Endothelial cell (in vitro differentiated cells): ENCODE measurements at regions not wholly inside any gene's neighbourhood (a gene's known extent, or its start where the extent isn't known, plus 50 kb on each side); places are given as distances from the start of the nearest gene placed in this dataset.

Source experiments
- DNase-seq: peaks from one replicate; pipeline ENCODE4 v3.0.0; 2021; ENCODE audit warnings: low spot score
- H3K27ac Mint-ChIP-seq: one replicate; pipeline ENCODE4 v1.8.0; 2021; ENCODE audit warnings: mixed read lengths, inconsistent platforms; ENCODE audit not compliant: unreplicated experiment
- H3K27me3 Mint-ChIP-seq: one replicate; pipeline ENCODE4 v1.8.0; 2021; ENCODE audit warnings: mild to moderate bottlenecking, moderate library complexity, mixed read lengths, inconsistent platforms; ENCODE audit not compliant: unreplicated experiment
- H3K36me3 Mint-ChIP-seq: one replicate; pipeline ENCODE4 v1.8.0; 2021; ENCODE audit warnings: mild to moderate bottlenecking, low read depth, mixed read lengths, inconsistent platforms; ENCODE audit not compliant: unreplicated experiment
- H3K4me1 Mint-ChIP-seq: one replicate; pipeline ENCODE4 v1.8.0; 2021; ENCODE audit warnings: mild to moderate bottlenecking, mixed read lengths, inconsistent platforms; ENCODE audit not compliant: unreplicated experiment
- H3K4me3 Mint-ChIP-seq: one replicate; pipeline ENCODE4 v1.8.0; 2021; ENCODE audit warnings: mild to moderate bottlenecking, mixed read lengths, inconsistent platforms; ENCODE audit not compliant: unreplicated experiment
- H3K9me3 Mint-ChIP-seq: one replicate; pipeline ENCODE4 v1.8.0; 2021; ENCODE audit warnings: mixed read lengths, inconsistent platforms; ENCODE audit not compliant: unreplicated experiment
- CTCF ChIP-seq: fragments of 200-600 bp; sonication (generic); IDR thresholded peaks from one replicate; pipeline ENCODE4 v1.5.0; 2021; ENCODE audit warnings: antibody characterized with exemption; ENCODE audit not compliant: unreplicated experiment

- Mint-ChIP-seq H3K27me3 (no peaks in the 10 kb centered on the region), H3K27ac (no peak overlapping the region), H3K4me1 (no peaks in the 10 kb centered on the region), H3K9me3 (no peaks in the 10 kb centered on the region), H3K4me3 (no peak overlapping the region), H3K36me3 (no peaks in the 10 kb centered on the region)
- no peak for DNase-seq
- no peak for TF ChIP-seq CTCF
Measured at GRCh38 chr2:156784020-156784701, 348.0 kb downstream of the GPD2 start.

- Mint-ChIP-seq H3K27me3 (no peaks in the 10 kb centered on the region), H3K4me3 (no peak overlapping the region), H3K27ac (no peak overlapping the region), H3K9me3 (no peaks in the 10 kb centered on the region), H3K4me1 (no peaks in the 10 kb centered on the region), H3K36me3 (no peaks in the 10 kb centered on the region)
- TF ChIP-seq CTCF, result no peak
- no peak for DNase-seq
Measured at GRCh38 chr2:156787517-156787916, 351.3 kb downstream of the GPD2 start.

- Mint-ChIP-seq H3K36me3 (no peaks in the 10 kb centered on the region), H3K27me3 (no peaks in the 10 kb centered on the region), H3K4me1 (no peaks in the 10 kb centered on the region), H3K27ac (no peak overlapping the region), H3K9me3 (no peaks in the 10 kb centered on the region), H3K4me3 (no peak overlapping the region)
- no peak for DNase-seq
- no peak for TF ChIP-seq CTCF
Measured at GRCh38 chr2:156790343-156791037, 354.3 kb downstream of the GPD2 start.

- Mint-ChIP-seq H3K27me3 (no peaks in the 10 kb centered on the region), H3K9me3 (no peaks in the 10 kb centered on the region), H3K27ac (no peak overlapping the region), H3K4me1 (no peaks in the 10 kb centered on the region), H3K36me3 (no peaks in the 10 kb centered on the region), H3K4me3 (no peak overlapping the region)
- DNase-seq, result no peak
- no peak for TF ChIP-seq CTCF
Measured at GRCh38 chr2:156792242-156792840, 356.2 kb downstream of the GPD2 start.

- TF ChIP-seq CTCF, result no peak
- no peaks in the 10 kb centered on the region for H3K36me3 Mint-ChIP-seq
- no peak for DNase-seq
- H3K4me1 Mint-ChIP-seq, result no peaks in the 10 kb centered on the region
- H3K4me3 Mint-ChIP-seq, result no peak overlapping the region
- H3K27me3 Mint-ChIP-seq, result no peaks in the 10 kb centered on the region
- no peaks in the 10 kb centered on the region for H3K9me3 Mint-ChIP-seq
- no peak overlapping the region for H3K27ac Mint-ChIP-seq
Measured at GRCh38 chr2:156797832-156798231, 361.7 kb downstream of the GPD2 start.
